Naive B cell (primary cell): ENCODE measurements at regions not wholly inside any gene's neighbourhood (a gene's known extent, or its start where the extent isn't known, plus 50 kb on each side); places are given as distances from the start of the nearest gene placed in this dataset.
"Not testable (repeated sequence)": the region's sequence is repeated elsewhere in the genome, so short reads cannot be mapped to it uniquely, and the experiment has no call there.

ENCODE experiments used
- ATAC-seq, 2 donors: fragments of 150-1000 bp; cut with Tn5 transposase; 2 replicates each; pipeline ENCODE4 v1.10.0; 2021; ENCODE audit warnings: low read depth in 2 of 2, mild to moderate bottlenecking in 2 of 2, moderate library complexity in 2 of 2
- DNase-seq: peaks from one replicate; pipeline ENCODE4 v3.0.0; 2022
- H3K27ac Mint-ChIP-seq, 6 donors: one replicate each; pipeline ENCODE4 v1.8.0; 2020 to 2022; ENCODE audit warnings: mild to moderate bottlenecking in 6 of 6, mixed read lengths in 6 of 6, moderate library complexity in 5 of 6, inconsistent platforms in 2 of 6
- H3K27me3 Mint-ChIP-seq, 3 donors: one replicate each; pipeline ENCODE4 v1.8.0; 2021 to 2022; ENCODE audit warnings: mixed read lengths in 3 of 3, mild to moderate bottlenecking in 1 of 3
- H3K36me3 Mint-ChIP-seq, 2 donors: one replicate each; pipeline ENCODE4 v1.8.0; 2020 to 2022; ENCODE audit warnings: mixed read lengths in 2 of 2, inconsistent platforms in 1 of 2, mild to moderate bottlenecking in 1 of 2
- H3K4me1 Mint-ChIP-seq, 3 donors: one replicate each; pipeline ENCODE4 v1.8.0; 2020 to 2022; ENCODE audit warnings: mixed read lengths in 3 of 3, inconsistent platforms in 1 of 3, mild to moderate bottlenecking in 1 of 3, moderate library complexity in 1 of 3
- H3K4me3 Mint-ChIP-seq, 8 donors: one replicate each; pipeline ENCODE4 v1.8.0; 2020 to 2022; ENCODE audit warnings: mild to moderate bottlenecking in 8 of 8, mixed read lengths in 8 of 8, moderate library complexity in 8 of 8, inconsistent platforms in 2 of 8
- H3K9me3 Mint-ChIP-seq, 7 donors: one replicate each; pipeline ENCODE4 v1.8.0; 2020 to 2022; ENCODE audit warnings: mixed read lengths in 7 of 7, mild to moderate bottlenecking in 5 of 7, inconsistent platforms in 2 of 7, moderate library complexity in 1 of 7

DNA sequence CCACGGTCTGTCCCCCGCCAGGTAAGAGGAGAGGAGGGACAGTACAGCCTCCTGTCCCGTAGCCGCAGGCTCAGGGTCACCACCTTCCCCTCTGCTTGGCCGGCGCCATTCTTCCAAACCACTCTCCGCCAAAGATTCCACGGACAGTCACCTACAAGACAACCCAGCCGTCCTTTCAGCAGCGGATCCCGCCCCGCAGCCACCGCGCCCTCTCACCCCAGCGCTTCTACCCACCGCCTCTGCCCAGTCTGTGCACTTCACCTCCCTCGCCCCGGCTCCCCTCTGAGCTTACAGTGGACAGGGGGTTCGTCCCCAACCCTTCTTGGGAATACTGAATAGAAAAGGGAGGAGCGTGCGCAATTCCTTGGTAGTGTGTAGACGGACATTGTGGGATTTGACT is 319.6 kb downstream of the FAM72C start:
- no peak for ATAC-seq
- no peak for DNase-seq
- Mint-ChIP-seq H3K27ac (no peak overlapping the region), H3K4me1 (no peaks in the 10 kb centered on the region), H3K27me3 (peaks cover 70 to 84% (median 83%) of the 10 kb centered on the region in 3 donors), H3K9me3 (peaks cover 7 to 60% (median 14%) of the 10 kb centered on the region in 7 donors), H3K36me3 (peaks cover 5 to 43% of the 10 kb centered on the region in 2 donors), H3K4me3 (no peak overlapping the region)

DNA sequence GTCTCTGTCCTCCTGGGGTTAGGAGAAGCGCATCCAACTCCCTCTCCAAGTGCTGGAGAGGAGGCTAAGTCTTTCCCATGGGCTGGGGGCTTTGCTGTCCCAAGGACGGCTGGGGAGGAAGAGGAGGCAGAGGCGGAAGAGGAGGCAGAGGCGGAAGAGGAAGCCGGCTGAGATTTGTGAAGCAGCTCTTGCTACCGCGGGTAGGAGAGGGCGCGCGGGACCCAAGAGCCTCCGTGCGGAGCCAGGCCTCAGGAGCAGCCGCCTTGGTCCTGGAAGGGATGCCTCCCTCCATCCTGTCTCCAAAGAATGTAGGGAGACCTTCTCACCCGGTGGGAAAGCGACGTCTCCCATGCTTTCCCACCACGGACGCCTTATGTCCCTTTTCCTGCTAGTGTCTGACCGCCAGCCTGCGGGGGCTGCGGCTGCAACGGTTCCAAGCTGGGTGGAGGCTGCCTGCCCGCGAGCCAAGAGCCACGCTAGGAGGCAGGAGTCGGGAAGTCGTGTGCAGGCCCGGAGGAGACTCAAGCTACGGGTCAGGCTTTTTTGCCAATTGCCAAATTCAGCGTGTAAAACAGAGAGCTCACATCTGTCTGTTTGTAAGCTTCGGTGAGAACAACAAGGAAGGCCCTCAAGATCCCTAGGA is 320.3 kb downstream of the FAM72C start:
- Mint-ChIP-seq H3K4me1 (no peaks in the 10 kb centered on the region), H3K9me3 (peaks cover 6 to 58% (median 18%) of the 10 kb centered on the region in 7 donors), H3K27ac (no peak overlapping the region), H3K27me3 (peaks cover 73 to 89% (median 87%) of the 10 kb centered on the region in 3 donors), H3K36me3 (peaks cover 4 to 40% of the 10 kb centered on the region in 2 donors), H3K4me3 (no peak overlapping the region)
- no peak for DNase-seq
- ATAC-seq: no peak

DNA sequence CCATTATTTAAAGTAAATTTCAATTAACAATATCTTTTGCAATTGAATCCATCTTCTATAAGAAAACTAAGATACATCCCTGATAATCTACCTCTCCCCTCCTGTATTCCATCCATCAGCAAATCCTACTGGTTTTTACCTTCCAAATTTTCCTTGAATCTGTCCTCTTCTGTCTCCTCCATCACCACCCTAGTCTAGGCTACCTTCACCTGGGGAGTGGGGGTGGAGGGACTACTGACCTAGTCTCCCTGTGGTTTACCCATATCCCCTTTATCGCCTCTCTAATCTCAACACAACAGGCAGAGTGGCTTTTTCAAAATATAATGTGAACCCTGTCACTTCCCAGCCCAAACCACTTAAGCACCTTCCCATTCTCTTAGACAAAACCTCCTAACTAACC is 327.8 kb downstream of the FAM72C start:
- not testable (repeated sequence) for H3K4me3 Mint-ChIP-seq, ATAC-seq, H3K36me3 Mint-ChIP-seq, H3K4me1 Mint-ChIP-seq, H3K27ac Mint-ChIP-seq, DNase-seq
- peaks cover 45 to 56% (median 48%) of the 10 kb centered on the region in 3 donors for H3K27me3 Mint-ChIP-seq
- H3K9me3 Mint-ChIP-seq: peaks cover 1 to 19% (median 9%) of the 10 kb centered on the region in 7 donors

DNA sequence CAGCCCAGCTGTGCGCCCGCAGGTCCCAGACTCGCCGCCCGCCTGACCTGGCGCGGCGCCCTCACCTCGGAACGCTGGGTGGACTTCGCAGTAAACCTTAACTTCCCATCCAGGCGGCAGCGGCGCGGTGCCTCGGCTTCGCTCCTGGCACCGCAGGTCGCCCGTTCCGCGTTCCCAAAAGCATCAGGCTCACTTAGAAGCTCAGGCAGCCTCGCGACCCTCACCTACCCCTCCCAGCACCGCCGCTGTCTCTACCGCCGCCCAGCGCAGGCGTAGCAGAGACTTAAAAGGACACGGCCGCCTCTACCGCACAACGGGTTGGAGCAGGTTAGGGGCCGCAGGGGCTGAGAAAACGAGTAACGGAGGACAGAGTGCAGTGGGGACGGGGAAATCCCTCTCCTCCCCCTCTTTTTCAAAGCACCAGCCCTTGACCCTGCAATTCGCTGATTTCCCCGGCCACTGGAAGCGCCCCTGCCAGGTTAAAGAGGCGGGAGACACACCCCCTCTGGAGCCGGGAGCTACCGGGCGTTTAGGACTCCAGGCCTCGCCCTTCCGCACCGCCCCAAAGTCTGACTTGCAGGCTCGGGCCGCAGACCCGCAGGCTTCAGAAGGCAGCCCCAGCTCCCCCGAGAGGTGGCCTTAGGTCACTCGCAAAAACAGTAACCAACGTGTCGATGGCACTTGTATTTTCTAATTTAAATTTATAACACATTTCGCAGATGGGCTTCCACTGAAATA is 328.5 kb downstream of the FAM72C start:
- H3K27me3 Mint-ChIP-seq: peaks cover 38 to 50% (median 41%) of the 10 kb centered on the region in 3 donors
- H3K4me3 Mint-ChIP-seq: no peak overlapping the region
- H3K9me3 Mint-ChIP-seq: peaks cover 0 to 15% (median 8%) of the 10 kb centered on the region in 7 donors
- H3K4me1 Mint-ChIP-seq: no peaks in the 10 kb centered on the region
- no peak for DNase-seq
- H3K36me3 Mint-ChIP-seq: peaks cover 0 to 5% of the 10 kb centered on the region in 2 donors
- ATAC-seq: no peak
- no peak overlapping the region for H3K27ac Mint-ChIP-seq

DNA sequence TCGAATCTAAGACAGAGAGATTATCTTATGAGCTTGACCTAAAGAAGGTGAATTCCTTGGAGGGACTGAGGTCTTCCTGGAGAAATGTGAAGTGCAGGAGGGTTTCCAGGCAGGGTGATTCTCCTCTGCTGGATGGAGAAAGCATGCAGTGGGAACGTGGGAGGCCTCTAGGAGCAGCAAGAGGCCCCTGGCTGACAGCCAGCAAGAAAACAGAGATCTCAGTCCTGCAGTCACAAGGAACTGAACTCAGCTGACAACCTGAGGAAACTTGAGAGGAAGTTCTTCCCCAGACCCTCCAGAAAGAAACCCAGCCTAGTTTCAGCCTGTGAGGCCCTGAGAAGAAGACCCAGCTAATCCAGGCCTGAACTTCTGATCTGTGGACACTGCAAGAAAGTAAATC is 345.9 kb downstream of the FAM72C start:
- H3K9me3 Mint-ChIP-seq: peaks cover 0 to 6% (median 0%) of the 10 kb centered on the region in 7 donors
- no peaks in the 10 kb centered on the region for H3K4me1 Mint-ChIP-seq
- no peak overlapping the region for H3K4me3 Mint-ChIP-seq

DNA sequence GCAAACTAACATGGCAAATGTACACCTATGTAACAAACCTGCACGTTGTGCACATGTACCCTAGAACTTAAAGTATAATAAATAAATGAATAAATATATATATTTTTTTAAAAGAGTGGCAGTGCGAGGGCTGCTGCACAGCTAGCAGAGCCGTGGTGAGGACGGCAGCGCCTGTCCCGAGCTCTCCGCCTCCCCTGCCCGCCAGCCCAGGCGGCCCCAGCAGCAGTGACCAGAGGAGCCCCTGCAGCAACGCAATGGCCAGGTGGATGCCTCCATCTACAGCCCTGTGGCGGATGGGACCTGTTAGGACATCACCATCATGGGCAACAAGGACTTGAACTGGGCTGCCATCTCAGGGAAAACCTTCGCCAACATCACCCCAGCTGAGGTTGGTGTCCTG is 351.9 kb downstream of the FAM72C start:
- Mint-ChIP-seq H3K27ac (no peak overlapping the region), H3K4me3 (no peak overlapping the region), H3K27me3 (peaks cover 0 to 5% (median 0%) of the 10 kb centered on the region in 3 donors), H3K9me3 (peaks cover 0 to 2% (median 0%) of the 10 kb centered on the region in 7 donors), H3K36me3 (no peaks in the 10 kb centered on the region), H3K4me1 (no peaks in the 10 kb centered on the region)
- no peak for DNase-seq
- ATAC-seq: no peak

More for the DNA sequence above, 345.9 kb downstream of the FAM72C start:
- no peak overlapping the region for H3K27ac Mint-ChIP-seq
- ATAC-seq (no peak), DNase-seq (no peak)
- H3K36me3 Mint-ChIP-seq: no peaks in the 10 kb centered on the region
- peaks cover 0 to 16% (median 7%) of the 10 kb centered on the region in 3 donors for H3K27me3 Mint-ChIP-seq

DNA sequence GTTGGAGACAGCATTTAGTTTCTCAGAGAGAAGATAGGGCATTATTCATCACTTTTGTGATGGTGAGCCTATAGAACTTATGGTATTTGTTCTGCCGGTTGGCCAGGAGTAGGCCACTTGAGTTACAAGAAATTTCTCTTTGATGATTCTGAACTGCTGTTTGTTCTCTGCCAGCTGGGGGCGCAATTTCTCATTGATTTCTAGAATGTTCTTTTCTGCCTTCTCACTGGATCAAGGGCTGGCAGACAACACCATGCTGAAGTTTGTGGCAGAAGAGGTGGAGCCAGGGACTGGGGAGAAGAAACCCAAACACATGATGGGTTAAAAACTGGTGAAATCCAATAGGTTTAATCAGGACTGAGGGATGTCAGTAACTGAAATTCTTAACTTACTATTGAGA is 360.6 kb downstream of the FAM72C start:
- Mint-ChIP-seq H3K36me3 (no peaks in the 10 kb centered on the region), H3K27ac (peak overlapping the region in 1 of 6 donors; percentile 39), H3K9me3 (peaks cover 0 to 3% (median 0%) of the 10 kb centered on the region in 7 donors), H3K27me3 (no peaks in the 10 kb centered on the region), H3K4me3 (no peak overlapping the region), H3K4me1 (no peaks in the 10 kb centered on the region)
- DNase-seq (no peak), ATAC-seq (no peak)

DNA sequence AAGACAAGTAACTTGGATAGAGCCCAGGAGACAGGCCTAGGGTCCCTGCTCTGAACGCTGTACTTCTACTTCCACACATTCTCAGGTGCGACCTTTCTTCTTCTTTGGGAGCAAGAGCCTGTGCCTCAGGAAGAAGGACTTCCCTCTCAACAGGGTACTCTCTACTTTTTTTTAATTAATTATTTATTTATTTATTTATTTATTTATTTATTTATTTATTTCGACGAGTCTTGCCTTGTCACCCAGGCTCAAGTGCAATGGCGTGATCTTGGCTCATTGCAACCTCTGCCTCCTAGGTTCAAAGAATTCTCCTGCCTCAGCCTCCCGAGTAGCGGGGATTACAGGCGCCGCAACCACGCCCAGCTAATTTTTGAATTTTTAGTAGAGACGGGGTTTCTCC is 361.6 kb downstream of the FAM72C start:
- Mint-ChIP-seq H3K36me3 (no peaks in the 10 kb centered on the region), H3K27ac (no peak overlapping the region), H3K9me3 (peaks cover 0 to 3% (median 0%) of the 10 kb centered on the region in 7 donors), H3K27me3 (no peaks in the 10 kb centered on the region), H3K4me3 (no peak overlapping the region), H3K4me1 (no peaks in the 10 kb centered on the region)
- DNase-seq: no peak
- no peak for ATAC-seq

DNA sequence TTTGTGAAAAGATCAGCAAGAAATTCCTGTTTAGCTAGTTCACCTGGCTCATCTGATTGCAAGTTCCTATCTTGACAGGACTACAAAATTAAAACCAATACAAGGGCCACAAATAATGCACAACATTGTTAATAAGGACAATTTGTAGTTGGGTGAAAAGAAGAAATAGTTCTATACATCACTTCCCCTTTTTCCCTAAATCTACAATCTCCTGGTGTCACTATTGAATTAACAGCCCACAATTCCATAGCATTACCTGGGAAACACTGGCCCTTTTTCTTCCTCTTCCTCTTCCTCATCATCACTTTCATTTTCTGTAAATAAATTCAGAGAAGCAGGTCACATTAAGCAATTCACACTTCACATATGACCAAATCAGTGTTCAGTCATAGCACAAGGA is 366.9 kb downstream of the FAM72C start:
- ATAC-seq (no peak), DNase-seq (no peak)
- H3K4me1 Mint-ChIP-seq: no peaks in the 10 kb centered on the region
- H3K9me3 Mint-ChIP-seq: peaks cover 0 to 8% (median 5%) of the 10 kb centered on the region in 7 donors
- peaks cover 0 to under 1% (median 0%) of the 10 kb centered on the region in 3 donors for H3K27me3 Mint-ChIP-seq
- no peak overlapping the region for H3K27ac Mint-ChIP-seq
- H3K36me3 Mint-ChIP-seq: no peaks in the 10 kb centered on the region
- H3K4me3 Mint-ChIP-seq: no peak overlapping the region

DNA sequence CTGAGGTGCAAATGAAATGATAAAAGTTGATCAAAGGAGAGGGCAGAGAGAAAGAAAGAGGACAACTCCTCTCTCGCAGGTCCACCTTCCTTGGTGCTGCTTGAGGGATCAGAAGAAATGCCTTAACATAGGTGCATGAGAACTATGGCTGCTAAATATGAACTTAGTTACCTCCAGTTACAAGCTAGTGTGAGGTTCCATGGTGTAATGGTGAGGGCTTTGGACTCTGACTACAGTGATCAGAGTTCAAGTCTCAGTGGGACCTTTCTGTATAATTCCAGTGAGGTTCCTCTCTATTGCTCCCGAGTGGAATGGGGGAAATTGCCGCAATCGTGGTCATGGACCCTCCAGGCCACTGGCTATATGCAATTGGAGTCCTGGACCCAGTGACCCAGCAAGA is 387.3 kb downstream of the FAM72C start:
- Mint-ChIP-seq H3K4me3 (no peak overlapping the region), H3K36me3 (peaks cover 0 to 8% of the 10 kb centered on the region in 2 donors)

DNA sequence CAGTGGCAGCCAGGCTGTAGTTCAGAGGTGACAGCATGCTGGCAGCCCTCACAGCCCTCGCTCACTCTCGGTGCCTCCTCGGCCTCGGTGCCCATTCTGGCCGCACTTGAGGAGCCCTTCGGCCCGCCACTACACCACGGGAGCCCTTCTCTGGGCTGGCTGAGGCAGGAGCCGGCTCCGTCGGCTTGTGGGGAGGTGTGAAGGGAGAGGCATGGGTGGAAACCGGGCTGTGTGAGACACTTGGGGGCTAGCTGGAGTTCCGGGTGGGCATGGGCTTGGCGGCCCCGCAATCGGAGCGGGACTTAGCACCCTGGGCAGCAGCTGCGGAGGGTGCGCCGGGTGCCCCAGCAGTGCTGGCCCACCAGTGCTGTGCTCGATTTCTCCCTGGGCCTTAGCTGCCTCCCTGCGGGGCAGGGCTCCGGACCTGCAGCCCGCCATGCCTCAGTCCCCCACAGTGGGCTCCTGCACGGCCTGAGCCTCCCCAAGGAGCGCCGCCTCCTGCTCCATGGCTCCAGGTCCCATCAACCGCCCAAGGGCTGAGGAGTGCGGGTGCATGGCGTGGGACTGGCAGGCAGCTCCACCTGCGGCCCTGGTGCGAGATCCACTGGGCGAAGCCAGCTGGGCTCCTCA is 396.8 kb downstream of the FAM72C start:
- H3K4me1 Mint-ChIP-seq: no peaks in the 10 kb centered on the region
- DNase-seq (no peak), ATAC-seq (no peak)
- H3K36me3 Mint-ChIP-seq: no peaks in the 10 kb centered on the region
- no peaks in the 10 kb centered on the region for H3K27me3 Mint-ChIP-seq
- no peak overlapping the region for H3K4me3 Mint-ChIP-seq
- H3K27ac Mint-ChIP-seq: no peak overlapping the region
- H3K9me3 Mint-ChIP-seq: peaks cover 6 to 40% (median 7%) of the 10 kb centered on the region in 7 donors

More for the DNA sequence above, 387.3 kb downstream of the FAM72C start:
- H3K27ac Mint-ChIP-seq: no peak overlapping the region
- DNase-seq (no peak), ATAC-seq (no peak)
- H3K4me1 Mint-ChIP-seq: no peaks in the 10 kb centered on the region
- H3K27me3 Mint-ChIP-seq: peaks cover 4 to 18% (median 12%) of the 10 kb centered on the region in 3 donors
- H3K9me3 Mint-ChIP-seq: peaks cover 0 to 15% (median 2%) of the 10 kb centered on the region in 7 donors

DNA sequence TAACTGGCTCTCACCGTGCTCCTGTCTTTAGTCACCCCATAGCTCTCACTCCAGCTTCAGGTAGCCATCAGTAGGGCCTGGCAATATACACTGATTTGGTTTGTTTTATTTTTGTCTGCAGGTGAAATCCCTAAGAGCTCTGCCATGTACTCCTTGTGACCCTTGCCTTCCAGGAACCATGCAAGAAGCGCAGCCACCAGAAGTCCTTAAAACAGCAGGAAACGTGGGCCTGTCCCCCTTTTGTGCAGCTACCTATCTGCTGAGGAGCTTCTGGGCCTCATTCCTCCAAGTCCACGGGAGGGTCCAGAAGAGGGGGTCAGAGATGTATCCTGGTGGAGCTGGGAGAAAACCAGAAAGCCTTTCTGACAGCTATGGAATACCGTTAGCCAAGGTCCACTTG is 399.1 kb downstream of the FAM72C start:
- H3K36me3 Mint-ChIP-seq, DNase-seq, H3K27me3 Mint-ChIP-seq, H3K27ac Mint-ChIP-seq, ATAC-seq, H3K4me1 Mint-ChIP-seq: not testable (repeated sequence)
- H3K4me3 Mint-ChIP-seq: peak overlapping the region in 1 of 8 donors; percentile 42
- H3K9me3 Mint-ChIP-seq: peaks cover 0 to 23% (median 3%) of the 10 kb centered on the region in 7 donors

DNA sequence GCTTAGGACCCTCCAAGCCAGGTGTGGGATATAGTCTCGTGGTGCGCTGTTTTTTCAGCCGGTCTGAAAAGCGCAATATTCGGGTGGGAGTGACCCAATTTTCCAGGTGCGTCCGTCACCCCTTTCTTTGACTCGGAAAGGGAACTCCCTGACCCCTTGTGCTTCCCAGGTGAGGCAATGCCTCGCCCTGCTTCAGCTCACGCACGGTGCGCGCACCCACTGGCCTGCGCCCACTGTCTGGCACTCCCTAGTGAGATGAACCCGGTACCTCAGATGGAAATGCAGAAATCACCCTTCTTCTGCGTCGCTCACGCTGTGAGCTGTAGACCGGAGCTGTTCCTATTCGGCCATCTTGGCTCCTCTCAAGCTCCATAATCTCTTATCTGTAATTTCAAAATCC is 408.0 kb downstream of the FAM72C start:
- not testable (repeated sequence) for H3K9me3 Mint-ChIP-seq, ATAC-seq, H3K4me3 Mint-ChIP-seq, H3K36me3 Mint-ChIP-seq, H3K4me1 Mint-ChIP-seq, DNase-seq, H3K27ac Mint-ChIP-seq
- peaks cover 0 to 12% (median 0%) of the 10 kb centered on the region in 3 donors for H3K27me3 Mint-ChIP-seq
